Esophagus muscularis mucosa (tissue), 4 donors: ENCODE measurements at regions not wholly inside any gene's neighbourhood (a gene's known extent, or its start where the extent isn't known, plus 50 kb on each side); places are given as distances from the start of the nearest gene placed in this dataset.
"Not testable (repeated sequence)": the region's sequence is repeated elsewhere in the genome, so short reads cannot be mapped to it uniquely, and the experiment has no call there.

Experiments
- EP300 ChIP-seq: sonication (generic); formaldehyde crosslinking; IDR thresholded peaks from one replicate; pipeline ENCODE4 v1.6.1; 2017; ENCODE audit warnings: antibody characterized with exemption
- POLR2A ChIP-seq: fragments of 450-650 bp; IDR thresholded peaks from one replicate; pipeline ENCODE4 v1.6.1; 2017; ENCODE audit warnings: antibody characterized with exemption, moderate library complexity, mild to moderate bottlenecking, low read depth
- TF ChIP-seq, protein P1 (sequence below), 3 experiments: fragments of 200-600 bp in 2 of 3; fragments of 450-650 bp in 1 of 3; sonication (generic) in 2 of 3; IDR thresholded peaks; one replicate each; pipeline ENCODE4 v1.5.1; 2017 to 2019; ENCODE audit warnings: antibody characterized with exemption in 3 of 3, mild to moderate bottlenecking in 2 of 3, moderate library complexity in 1 of 3

DNA sequence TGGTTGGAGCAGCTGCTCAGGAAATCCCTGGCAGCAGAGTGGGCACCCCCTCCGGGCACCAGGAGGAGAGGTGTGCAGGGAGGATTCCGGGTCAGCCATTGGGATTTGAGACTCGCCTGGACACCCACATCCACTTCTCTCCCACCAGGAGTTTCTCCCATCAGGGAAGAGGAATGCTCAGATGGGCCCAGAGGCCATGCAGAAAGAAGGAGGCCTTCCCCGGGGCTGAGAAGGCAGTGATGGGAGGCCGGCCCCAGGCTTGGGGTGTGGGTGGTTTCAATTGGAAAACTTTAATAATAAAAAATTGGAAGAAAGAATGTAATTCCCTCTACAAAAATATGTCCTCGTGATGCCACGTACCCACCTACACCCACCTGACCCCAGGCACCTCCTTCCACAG is 249.3 kb upstream of the ANKRD20A1 start:
- TF ChIP-seq EP300, POLR2A: not testable (repeated sequence)
- TF ChIP-seq, protein P1, sequence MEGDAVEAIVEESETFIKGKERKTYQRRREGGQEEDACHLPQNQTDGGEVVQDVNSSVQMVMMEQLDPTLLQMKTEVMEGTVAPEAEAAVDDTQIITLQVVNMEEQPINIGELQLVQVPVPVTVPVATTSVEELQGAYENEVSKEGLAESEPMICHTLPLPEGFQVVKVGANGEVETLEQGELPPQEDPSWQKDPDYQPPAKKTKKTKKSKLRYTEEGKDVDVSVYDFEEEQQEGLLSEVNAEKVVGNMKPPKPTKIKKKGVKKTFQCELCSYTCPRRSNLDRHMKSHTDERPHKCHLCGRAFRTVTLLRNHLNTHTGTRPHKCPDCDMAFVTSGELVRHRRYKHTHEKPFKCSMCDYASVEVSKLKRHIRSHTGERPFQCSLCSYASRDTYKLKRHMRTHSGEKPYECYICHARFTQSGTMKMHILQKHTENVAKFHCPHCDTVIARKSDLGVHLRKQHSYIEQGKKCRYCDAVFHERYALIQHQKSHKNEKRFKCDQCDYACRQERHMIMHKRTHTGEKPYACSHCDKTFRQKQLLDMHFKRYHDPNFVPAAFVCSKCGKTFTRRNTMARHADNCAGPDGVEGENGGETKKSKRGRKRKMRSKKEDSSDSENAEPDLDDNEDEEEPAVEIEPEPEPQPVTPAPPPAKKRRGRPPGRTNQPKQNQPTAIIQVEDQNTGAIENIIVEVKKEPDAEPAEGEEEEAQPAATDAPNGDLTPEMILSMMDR (IDR thresholded peaks at IDR 0.05) = not testable (repeated sequence)
